ENCODE measurements at regions not wholly inside any gene's neighbourhood (a gene's known extent, or its start where the extent isn't known, plus 50 kb on each side); places are given as distances from the start of the nearest gene placed in this dataset.
"Not testable (repeated sequence)": the region's sequence is repeated elsewhere in the genome, so short reads cannot be mapped to it uniquely, and the experiment has no call there.

- Mint-ChIP-seq H3K9me3 (peaks cover 5% of the 10 kb centered on the region), H3K4me3 (no peak overlapping the region), H3K27ac (no peak overlapping the region), H3K36me3 (ENCODE audit: low read depth) (no peaks in the 10 kb centered on the region), H3K27me3 (peaks cover 1% of the 10 kb centered on the region), H3K4me1 (ENCODE audit: low read depth) (no peaks in the 10 kb centered on the region)
- no peak for DNase-seq
Measured at GRCh38 chr14:54010981-54011380, 54.4 kb upstream of the BMP4 start.

- no peaks in the 10 kb centered on the region for H3K4me1 Mint-ChIP-seq (ENCODE audit: low read depth)
- no peak overlapping the region for H3K4me3 Mint-ChIP-seq
- H3K9me3 Mint-ChIP-seq: peaks cover 5% of the 10 kb centered on the region
- DNase-seq: no peak
- H3K27ac Mint-ChIP-seq: no peak overlapping the region
- H3K27me3 Mint-ChIP-seq: no peaks in the 10 kb centered on the region
- no peaks in the 10 kb centered on the region for H3K36me3 Mint-ChIP-seq (ENCODE audit: low read depth)
Measured at GRCh38 chr14:54023027-54023426, 66.4 kb upstream of the BMP4 start.

GRCh38 chr14:54025661-54026060 lies 69.0 kb upstream of the BMP4 start:
- H3K4me3 Mint-ChIP-seq: no peak overlapping the region
- no peaks in the 10 kb centered on the region for H3K27me3 Mint-ChIP-seq
- H3K36me3 Mint-ChIP-seq (ENCODE audit: low read depth): no peaks in the 10 kb centered on the region
- no peaks in the 10 kb centered on the region for H3K4me1 Mint-ChIP-seq (ENCODE audit: low read depth)
- peaks cover 4% of the 10 kb centered on the region for H3K9me3 Mint-ChIP-seq
- DNase-seq: no peak
- H3K27ac Mint-ChIP-seq: no peak overlapping the region

DNA sequence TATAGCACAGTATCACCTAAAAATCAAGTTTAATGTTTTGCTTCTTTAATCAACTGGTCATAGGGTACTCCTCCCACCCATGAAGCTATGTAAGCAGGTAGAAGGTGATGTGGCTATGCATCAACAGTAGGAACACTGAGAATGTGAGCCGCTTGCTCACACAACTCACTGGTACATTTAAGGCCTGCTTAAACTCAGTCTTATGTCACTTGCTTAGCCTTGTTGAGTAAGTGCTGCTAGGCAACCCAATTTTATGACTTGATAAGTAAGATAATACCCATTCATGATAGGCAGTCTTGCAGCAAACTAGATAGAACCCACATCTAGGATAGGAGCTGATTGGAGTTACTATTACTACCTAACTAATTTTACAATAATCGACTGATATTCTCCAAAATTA lies 70.0 kb upstream of the BMP4 start:
- Mint-ChIP-seq H3K36me3 (ENCODE audit: low read depth) (no peaks in the 10 kb centered on the region), H3K4me1 (ENCODE audit: low read depth) (no peaks in the 10 kb centered on the region), H3K27me3 (no peaks in the 10 kb centered on the region), H3K9me3 (peaks cover 4% of the 10 kb centered on the region), H3K4me3 (no peak overlapping the region), H3K27ac (no peak overlapping the region)
- no peak for DNase-seq

- not testable (repeated sequence) for H3K27me3 Mint-ChIP-seq; H3K4me1 Mint-ChIP-seq (ENCODE audit: low read depth); H3K4me3 Mint-ChIP-seq; H3K27ac Mint-ChIP-seq; H3K36me3 Mint-ChIP-seq (ENCODE audit: low read depth); DNase-seq
- H3K9me3 Mint-ChIP-seq: peaks cover 21% of the 10 kb centered on the region
Measured at GRCh38 chr14:54030996-54031395, 74.4 kb upstream of the BMP4 start.

DNA sequence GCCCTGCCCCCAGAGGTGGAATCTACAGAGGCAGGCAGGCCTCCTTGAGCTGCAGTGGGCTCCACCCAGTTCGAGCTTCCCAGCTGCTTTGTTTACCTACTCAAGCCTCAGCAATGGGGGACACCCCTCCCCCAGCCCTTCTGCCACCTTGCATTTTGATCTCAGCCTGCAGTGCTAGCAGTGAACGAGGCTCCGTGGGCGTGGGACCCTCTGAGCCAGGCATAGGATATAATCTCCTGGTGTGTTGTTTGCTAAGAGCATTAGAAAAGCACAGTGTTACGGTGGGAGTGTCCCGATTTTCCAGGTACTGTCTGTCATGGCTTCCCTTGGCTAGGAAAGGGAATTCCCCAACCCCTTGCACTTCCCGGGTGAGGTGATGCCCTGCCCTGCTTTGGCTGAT lies 76.7 kb upstream of the BMP4 start:
- DNase-seq; H3K27me3 Mint-ChIP-seq; H3K27ac Mint-ChIP-seq; H3K4me1 Mint-ChIP-seq (ENCODE audit: low read depth); H3K36me3 Mint-ChIP-seq (ENCODE audit: low read depth); H3K4me3 Mint-ChIP-seq: not testable (repeated sequence)
- H3K9me3 Mint-ChIP-seq: peaks cover 21% of the 10 kb centered on the region

DNA sequence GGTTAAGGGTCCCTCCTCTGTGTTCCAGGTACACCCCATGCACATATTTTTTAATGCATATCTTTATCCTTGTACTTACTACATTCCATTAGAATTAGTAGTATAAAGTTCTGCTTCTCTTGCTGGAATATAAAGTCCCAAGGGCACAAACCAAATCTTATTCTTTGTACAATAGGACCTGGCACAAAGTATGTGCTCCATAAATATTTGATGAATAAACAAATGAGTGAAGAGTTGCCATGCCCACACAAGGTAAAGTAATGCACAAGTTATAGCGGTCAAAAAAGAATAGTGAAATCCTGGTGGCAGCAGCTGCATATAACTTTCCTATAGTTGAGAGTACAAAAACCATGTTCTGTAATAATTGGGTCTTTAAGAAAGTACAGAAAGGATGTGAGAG lies 82.1 kb upstream of the BMP4 start:
- no peak for DNase-seq
- H3K36me3 Mint-ChIP-seq (ENCODE audit: low read depth): no peaks in the 10 kb centered on the region
- peaks cover 7% of the 10 kb centered on the region for H3K27me3 Mint-ChIP-seq
- no peak overlapping the region for H3K27ac Mint-ChIP-seq
- H3K9me3 Mint-ChIP-seq: peaks cover 14% of the 10 kb centered on the region
- no peaks in the 10 kb centered on the region for H3K4me1 Mint-ChIP-seq (ENCODE audit: low read depth)
- no peak overlapping the region for H3K4me3 Mint-ChIP-seq

DNA sequence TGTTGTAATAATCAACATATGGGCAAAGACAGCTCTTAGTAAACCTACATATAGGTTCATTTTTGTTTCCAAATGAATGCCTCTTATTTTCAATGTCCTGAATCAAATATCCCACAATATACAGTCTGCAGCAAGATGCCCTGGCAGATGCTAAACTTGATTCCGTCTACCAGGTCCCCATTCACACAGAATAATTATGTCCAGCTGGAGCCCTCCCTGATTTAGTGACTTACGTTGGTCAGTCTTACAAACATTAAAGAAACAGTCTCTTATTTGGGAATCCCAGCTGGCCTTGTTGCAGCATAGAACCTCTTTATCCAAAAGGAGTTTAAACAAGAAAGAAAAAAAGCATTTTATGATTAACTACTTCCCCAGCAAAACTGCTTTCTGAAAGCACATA lies 82.7 kb upstream of the BMP4 start:
- Mint-ChIP-seq H3K27me3 (peaks cover 4% of the 10 kb centered on the region), H3K9me3 (peaks cover 9% of the 10 kb centered on the region), H3K36me3 (ENCODE audit: low read depth) (no peaks in the 10 kb centered on the region), H3K4me3 (no peak overlapping the region), H3K27ac (no peak overlapping the region), H3K4me1 (ENCODE audit: low read depth) (no peaks in the 10 kb centered on the region)
- no peak for DNase-seq

- peaks cover 4% of the 10 kb centered on the region for H3K27me3 Mint-ChIP-seq
- no peak overlapping the region for H3K4me3 Mint-ChIP-seq
- no peaks in the 10 kb centered on the region for H3K4me1 Mint-ChIP-seq (ENCODE audit: low read depth)
- no peak overlapping the region for H3K27ac Mint-ChIP-seq
- H3K36me3 Mint-ChIP-seq (ENCODE audit: low read depth): no peaks in the 10 kb centered on the region
- DNase-seq: no peak
- H3K9me3 Mint-ChIP-seq: no peaks in the 10 kb centered on the region
Measured at GRCh38 chr14:54040846-54041245, 84.2 kb upstream of the BMP4 start.

DNA sequence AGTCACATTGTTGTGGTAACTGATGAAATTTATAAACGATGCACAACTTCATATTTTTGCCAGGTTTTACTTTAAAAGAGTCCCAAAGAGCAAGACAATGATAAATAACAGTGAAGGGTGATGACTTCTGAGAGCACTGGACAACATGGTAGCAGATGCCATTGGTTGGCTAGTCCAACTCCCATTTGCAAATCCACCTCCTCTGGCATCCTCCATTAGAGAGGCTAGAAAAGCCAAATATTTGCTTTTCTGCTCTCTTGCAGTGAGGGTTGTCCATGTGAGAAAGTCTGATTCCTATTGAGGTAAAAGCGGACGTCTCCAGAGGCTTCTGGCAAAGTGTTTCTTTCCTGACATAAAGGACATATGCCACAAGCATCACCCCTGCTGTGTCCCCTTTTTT lies 89.6 kb upstream of the BMP4 start:
- H3K36me3 Mint-ChIP-seq (ENCODE audit: low read depth): no peaks in the 10 kb centered on the region
- no peak for DNase-seq

DNA sequence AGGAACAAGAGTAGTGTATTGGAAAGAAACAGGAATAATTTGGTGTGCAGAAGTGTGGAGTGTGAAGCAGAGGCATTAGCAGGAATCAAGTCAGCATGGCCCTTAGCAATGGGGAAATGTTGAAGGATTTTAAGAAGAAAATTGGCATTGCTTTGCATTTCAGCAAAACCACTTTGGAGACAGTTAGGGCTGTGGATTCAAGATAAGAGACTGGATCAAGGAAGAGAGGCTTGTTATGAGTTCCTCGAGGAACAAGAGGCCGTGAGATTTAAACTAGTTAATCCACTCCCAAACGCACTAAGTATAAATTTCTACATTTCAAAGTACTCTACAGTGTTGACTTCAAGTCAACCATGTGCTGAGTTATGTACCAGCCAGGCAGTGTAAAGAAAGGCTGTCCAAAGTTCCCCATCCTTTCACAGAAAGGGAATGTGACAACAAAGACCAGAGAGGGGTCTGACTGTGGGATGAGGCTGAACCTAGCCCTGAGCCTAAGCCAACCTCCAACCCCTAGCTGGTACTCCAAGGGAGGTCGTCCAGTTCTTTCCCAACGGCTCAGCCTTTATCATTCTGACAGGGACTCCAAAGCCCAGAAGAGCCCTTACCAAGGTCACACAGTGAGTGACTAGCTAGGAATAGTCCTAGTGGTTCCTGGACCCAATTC lies 91.2 kb upstream of the BMP4 start:
- no peaks in the 10 kb centered on the region for H3K36me3 Mint-ChIP-seq (ENCODE audit: low read depth)
- no peaks in the 10 kb centered on the region for H3K4me1 Mint-ChIP-seq (ENCODE audit: low read depth)
- H3K27ac Mint-ChIP-seq: no peak overlapping the region
- DNase-seq: no peak
- no peaks in the 10 kb centered on the region for H3K9me3 Mint-ChIP-seq
- no peak overlapping the region for H3K4me3 Mint-ChIP-seq
- no peaks in the 10 kb centered on the region for H3K27me3 Mint-ChIP-seq

More for the DNA sequence above, 89.6 kb upstream of the BMP4 start:
- no peaks in the 10 kb centered on the region for H3K4me1 Mint-ChIP-seq (ENCODE audit: low read depth)
- H3K27ac Mint-ChIP-seq: no peak overlapping the region
- peaks cover 2% of the 10 kb centered on the region for H3K27me3 Mint-ChIP-seq
- H3K9me3 Mint-ChIP-seq: no peaks in the 10 kb centered on the region
- H3K4me3 Mint-ChIP-seq: no peak overlapping the region

- Mint-ChIP-seq H3K36me3 (ENCODE audit: low read depth) (no peaks in the 10 kb centered on the region), H3K9me3 (no peaks in the 10 kb centered on the region), H3K27me3 (no peaks in the 10 kb centered on the region), H3K4me3 (no peak overlapping the region), H3K4me1 (ENCODE audit: low read depth) (no peaks in the 10 kb centered on the region), H3K27ac (no peak overlapping the region)
- no peak for DNase-seq
Measured at GRCh38 chr14:54048311-54048710, 91.7 kb upstream of the BMP4 start.

DNA sequence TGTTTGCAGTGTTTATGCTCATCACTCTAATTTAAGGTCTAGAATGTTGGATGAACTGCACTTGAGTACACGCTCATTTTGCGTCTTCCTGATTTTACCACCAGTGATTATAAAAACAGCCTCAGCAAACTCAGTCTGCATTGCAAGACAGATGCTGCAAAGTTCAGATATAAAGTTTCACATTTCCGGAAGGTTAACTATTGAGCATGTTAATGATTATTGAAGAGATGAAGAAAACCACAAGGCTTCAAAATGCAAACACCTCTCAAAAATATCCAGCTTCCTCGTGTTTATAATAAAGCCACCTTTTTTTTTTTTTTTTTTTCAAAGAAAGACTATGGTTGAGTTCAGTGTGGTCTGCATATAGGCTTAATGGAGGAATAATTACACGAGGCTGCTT lies 92.1 kb upstream of the BMP4 start:
- H3K4me1 Mint-ChIP-seq (ENCODE audit: low read depth): no peaks in the 10 kb centered on the region
- DNase-seq: no peak
- H3K27ac Mint-ChIP-seq: no peak overlapping the region
- H3K4me3 Mint-ChIP-seq: no peak overlapping the region
- no peaks in the 10 kb centered on the region for H3K27me3 Mint-ChIP-seq
- H3K36me3 Mint-ChIP-seq (ENCODE audit: low read depth): no peaks in the 10 kb centered on the region
- H3K9me3 Mint-ChIP-seq: no peaks in the 10 kb centered on the region

DNA sequence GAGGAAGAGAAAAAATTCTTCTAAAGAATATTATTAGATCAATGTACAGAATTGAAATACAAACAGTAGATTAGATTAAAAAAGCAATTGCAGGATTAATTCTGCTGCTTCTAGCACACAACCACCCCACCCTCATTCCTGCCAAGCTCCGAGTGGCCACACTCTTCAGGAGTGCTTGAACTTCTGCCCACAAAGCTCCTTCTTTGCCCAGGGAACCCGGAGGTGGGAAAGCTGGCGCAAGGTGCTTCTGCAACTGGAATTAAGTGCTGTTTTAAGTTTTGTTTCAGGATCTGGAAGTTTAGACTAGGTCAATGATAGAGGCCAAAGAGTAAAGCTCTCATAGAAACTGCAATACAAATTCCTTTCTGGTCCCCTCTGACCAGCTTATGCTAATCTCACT lies 94.1 kb upstream of the BMP4 start:
- Mint-ChIP-seq H3K27ac (no peak overlapping the region), H3K36me3 (ENCODE audit: low read depth) (no peaks in the 10 kb centered on the region), H3K4me3 (no peak overlapping the region), H3K9me3 (no peaks in the 10 kb centered on the region), H3K27me3 (no peaks in the 10 kb centered on the region), H3K4me1 (ENCODE audit: low read depth) (no peaks in the 10 kb centered on the region)
- DNase-seq: no peak

- Mint-ChIP-seq H3K36me3 (ENCODE audit: low read depth) (no peaks in the 10 kb centered on the region), H3K4me3 (no peak overlapping the region), H3K27me3 (no peaks in the 10 kb centered on the region), H3K4me1 (ENCODE audit: low read depth) (no peaks in the 10 kb centered on the region), H3K27ac (no peak overlapping the region), H3K9me3 (no peaks in the 10 kb centered on the region)
- no peak for DNase-seq
Measured at GRCh38 chr14:54052696-54053385, 96.2 kb upstream of the BMP4 start.

- H3K4me1 Mint-ChIP-seq (ENCODE audit: low read depth): no peaks in the 10 kb centered on the region
- no peaks in the 10 kb centered on the region for H3K36me3 Mint-ChIP-seq (ENCODE audit: low read depth)
- no peaks in the 10 kb centered on the region for H3K27me3 Mint-ChIP-seq
- H3K9me3 Mint-ChIP-seq: no peaks in the 10 kb centered on the region
- no peak for DNase-seq
- no peak overlapping the region for H3K4me3 Mint-ChIP-seq
- no peak overlapping the region for H3K27ac Mint-ChIP-seq
Measured at GRCh38 chr14:54053386-54053745, 96.7 kb upstream of the BMP4 start.
